Liver (tissue), 7 donors: ENCODE measurements at regions not wholly inside any gene's neighbourhood (a gene's known extent, or its start where the extent isn't known, plus 50 kb on each side); places are given as distances from the start of the nearest gene placed in this dataset.

Experiments
- DNase-seq: peaks from one replicate; pipeline ENCODE4 v3.0.0-alpha.2; 2017; ENCODE audit warnings: low spot score
- H3K27ac ChIP-seq, 2 donors: one replicate each; pipeline ENCODE4 v1.7.0; 2013; ENCODE audit warnings: inconsistent platforms in 2 of 2, low read length in 2 of 2, control low read depth in 1 of 2, low read depth in 1 of 2, mild to moderate bottlenecking in 1 of 2
- H3K27me3 ChIP-seq, 4 donors: one replicate each; pipeline versions ENCODE4 v1.6.1 to v1.7.0; 2013; ENCODE audit warnings: low read length in 3 of 4, inconsistent platforms in 1 of 4, mild to moderate bottlenecking in 1 of 4, moderate library complexity in 1 of 4; ENCODE audit not compliant: control insufficient read depth in 4 of 4, insufficient read depth in 4 of 4
- H3K36me3 ChIP-seq, 4 donors: one replicate each; pipeline versions ENCODE4 v1.6.1 to v1.7.0; 2013; ENCODE audit warnings: low read length in 3 of 4, mild to moderate bottlenecking in 3 of 4, low read depth in 1 of 4, moderate library complexity in 1 of 4; ENCODE audit not compliant: control insufficient read depth in 4 of 4, insufficient read depth in 3 of 4
- H3K4me1 ChIP-seq, 4 donors: one replicate each; pipeline versions ENCODE4 v1.6.1 to v1.7.0; 2013; ENCODE audit warnings: low read length in 3 of 4, mild to moderate bottlenecking in 3 of 4, moderate library complexity in 1 of 4; ENCODE audit not compliant: control insufficient read depth in 4 of 4, insufficient read depth in 4 of 4
- H3K4me3 ChIP-seq, 3 donors: one replicate each; pipeline versions ENCODE4 v1.6.1 to v1.7.0; 2013; ENCODE audit warnings: low read length in 3 of 3, control low read depth in 1 of 3, low read depth in 1 of 3, mild to moderate bottlenecking in 1 of 3
- H3K9ac ChIP-seq, 2 donors: one replicate each; pipeline ENCODE4 v1.7.0; 2013; ENCODE audit warnings: low read length in 2 of 2, mild to moderate bottlenecking in 2 of 2, moderate library complexity in 2 of 2, control low read depth in 1 of 2, low read depth in 1 of 2
- H3K9me3 ChIP-seq, 4 donors: one replicate each; pipeline versions ENCODE4 v1.6.1 to v1.7.0; 2013; ENCODE audit warnings: low read length in 3 of 4; ENCODE audit not compliant: control insufficient read depth in 4 of 4
- ATF3 ChIP-seq: IDR thresholded peaks from 2 replicates; pipeline ENCODE4 v1.6.1; 2016; ENCODE audit warnings: antibody characterized with exemption
- EGR1 ChIP-seq, 2 donors: IDR thresholded peaks; 2 replicates each; pipeline ENCODE4 v1.6.1; 2016 to 2018; ENCODE audit warnings: antibody characterized with exemption in 2 of 2, low read depth in 2 of 2
- FOXA1 ChIP-seq: IDR thresholded peaks from 2 replicates; pipeline ENCODE4 v1.6.1; 2016; ENCODE audit warnings: antibody characterized with exemption
- GABPA ChIP-seq, 2 donors: IDR thresholded peaks in 1 of 2; conservative IDR thresholded peaks in 1 of 2; 2 replicates each; pipeline ENCODE4 v1.6.1; 2016; ENCODE audit warnings: antibody characterized with exemption in 2 of 2, mild to moderate bottlenecking in 1 of 2, moderate library complexity in 1 of 2
- HNF4A ChIP-seq, 2 donors: conservative IDR thresholded peaks; 2 replicates each; pipeline ENCODE4 v1.6.1; 2016; ENCODE audit warnings: antibody characterized with exemption in 2 of 2, mild to moderate bottlenecking in 2 of 2
- HNF4G ChIP-seq: IDR thresholded peaks from 2 replicates; pipeline ENCODE4 v1.6.1; 2016; ENCODE audit warnings: antibody characterized with exemption
- MAX ChIP-seq: IDR thresholded peaks from 2 replicates; pipeline ENCODE4 v1.6.1; 2016; ENCODE audit warnings: antibody characterized with exemption
- NR2F2 ChIP-seq: IDR thresholded peaks from 2 replicates; pipeline ENCODE4 v1.6.1; 2016; ENCODE audit warnings: antibody characterized with exemption
- RAD21 ChIP-seq, 2 donors: IDR thresholded peaks; 2 replicates each; pipeline ENCODE4 v1.6.1; 2016; ENCODE audit warnings: antibody characterized with exemption in 2 of 2, mild to moderate bottlenecking in 2 of 2
- REST ChIP-seq: IDR thresholded peaks from 2 replicates; pipeline ENCODE4 v1.6.1; 2016; ENCODE audit warnings: antibody characterized with exemption, mild to moderate bottlenecking
- TAF1 ChIP-seq: conservative IDR thresholded peaks from 2 replicates; pipeline ENCODE4 v1.6.1; 2016; ENCODE audit warnings: antibody characterized with exemption, mild to moderate bottlenecking
- YY1 ChIP-seq: IDR thresholded peaks from 2 replicates; pipeline ENCODE4 v1.6.1; 2016; ENCODE audit warnings: antibody characterized with exemption, mild to moderate bottlenecking
- WGBS: extraction: QIAGEN DNeasy Blood & Tissue Kit; methylation state at CpG from one replicate; pipeline ENCODE4 v1.1.7; 2013; 5-methylcytosine and 5-hydroxymethylcytosine counted together
- donor health status: healthy.
- donor health status: healthy.
- donor health status: healthy.
- donor health status: healthy.

- H3K36me3 ChIP-seq = no peaks in the 10 kb centered on the region
- H3K27me3 ChIP-seq = no peaks in the 10 kb centered on the region
- H3K9me3 ChIP-seq = no peaks in the 10 kb centered on the region
- no peak overlapping the region for H3K4me3 ChIP-seq
- peak; percentile 14 for DNase-seq
- no peak overlapping the region for H3K27ac ChIP-seq
- peaks cover 5 to 24% (median 19%) of the 10 kb centered on the region in 4 donors for H3K4me1 ChIP-seq
- 96% methylated on average over 7 of the region's 7 CpGs for WGBS
- no peak overlapping the region for H3K9ac ChIP-seq
- no peak for TF ChIP-seq EGR1 (IDR thresholded peaks at IDR 0.05; ENCODE audit: low read depth in 2 of 2)
- TF ChIP-seq ATF3 = no peak
- no peak for TF ChIP-seq YY1
- no peak for TF ChIP-seq TAF1
- TF ChIP-seq RAD21 (IDR thresholded peaks at IDR 0.05) = no peak
- TF ChIP-seq HNF4G = no peak
- TF ChIP-seq FOXA1 = no peak
- no peak for TF ChIP-seq NR2F2
- TF ChIP-seq MAX = no peak
- no peak for TF ChIP-seq REST
- TF ChIP-seq GABPA (IDR thresholded peaks at IDR 0.05 in 1 of 2, conservative IDR thresholded peaks at IDR 0.05 in 1 of 2) = no peak
Observed at GRCh38 chr11:71309181-71309580, 56.8 kb upstream of the SHANK2 start.

- Histone ChIP-seq H3K4me3 (no peak overlapping the region), H3K9me3 (no peaks in the 10 kb centered on the region), H3K36me3 (no peaks in the 10 kb centered on the region), H3K27ac (no peak overlapping the region), H3K27me3 (no peaks in the 10 kb centered on the region), H3K4me1 (peaks cover 5 to 24% (median 19%) of the 10 kb centered on the region in 4 donors), H3K9ac (no peak overlapping the region)
- peak; percentile 28 for DNase-seq
- no peak for TF ChIP-seq HNF4A (conservative IDR thresholded peaks at IDR 0.05)
- WGBS = 87% methylated on average over 5 of the region's 5 CpGs
Observed at GRCh38 chr11:71307811-71308645, 55.7 kb upstream of the SHANK2 start.

GRCh38 chr11:71305451-71306125 lies 53.2 kb upstream of the SHANK2 start:
- no peak overlapping the region for H3K27ac ChIP-seq
- H3K36me3 ChIP-seq = no peaks in the 10 kb centered on the region
- peak; percentile 27 for DNase-seq
- 92% methylated on average over 18 of the region's 18 CpGs for WGBS
- H3K4me1 ChIP-seq = peaks cover 2 to 11% (median 9%) of the 10 kb centered on the region in 4 donors
- no peak overlapping the region for H3K4me3 ChIP-seq
- no peaks in the 10 kb centered on the region for H3K9me3 ChIP-seq
- H3K27me3 ChIP-seq = no peaks in the 10 kb centered on the region
- no peak for TF ChIP-seq MAX
- no peak overlapping the region for H3K9ac ChIP-seq
